ENCODE measurements at regions not wholly inside any gene's neighbourhood (a gene's known extent, or its start where the extent isn't known, plus 50 kb on each side); places are given as distances from the start of the nearest gene placed in this dataset.

DNA sequence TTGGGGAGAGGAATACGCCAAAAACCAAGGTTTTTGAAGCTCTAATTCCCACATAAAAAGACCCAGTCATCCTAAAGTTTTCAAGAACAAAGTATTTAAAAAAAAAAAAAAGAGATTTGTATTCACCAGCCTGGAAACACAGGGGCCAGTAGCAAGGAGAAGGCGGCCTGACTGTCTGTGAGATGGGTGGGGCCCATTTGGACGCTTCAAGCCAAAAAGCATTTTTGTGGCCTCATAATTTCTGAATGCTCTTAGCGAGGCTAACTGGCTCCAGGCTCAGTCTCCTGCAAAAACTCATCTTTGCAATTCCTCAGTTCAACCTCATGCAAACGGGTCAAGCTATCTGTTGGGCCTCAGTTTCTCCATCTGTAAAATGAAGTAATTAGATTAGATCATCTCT, 514.1 kb downstream of the MED13L start:
- Mint-ChIP-seq H3K27ac (no peak overlapping the region), H3K4me3 (no peak overlapping the region), H3K36me3 (no peaks in the 10 kb centered on the region), H3K4me1 (ENCODE audit: low read depth) (no peaks in the 10 kb centered on the region), H3K9me3 (no peaks in the 10 kb centered on the region), H3K27me3 (peaks cover 2% of the 10 kb centered on the region)
- CTCF ChIA-PET: no interaction called here
- intact Hi-C loops (cut with micrococcal nuclease): no loop called here
- POLR2A ChIA-PET: no interaction called here
- no peak for DNase-seq

DNA sequence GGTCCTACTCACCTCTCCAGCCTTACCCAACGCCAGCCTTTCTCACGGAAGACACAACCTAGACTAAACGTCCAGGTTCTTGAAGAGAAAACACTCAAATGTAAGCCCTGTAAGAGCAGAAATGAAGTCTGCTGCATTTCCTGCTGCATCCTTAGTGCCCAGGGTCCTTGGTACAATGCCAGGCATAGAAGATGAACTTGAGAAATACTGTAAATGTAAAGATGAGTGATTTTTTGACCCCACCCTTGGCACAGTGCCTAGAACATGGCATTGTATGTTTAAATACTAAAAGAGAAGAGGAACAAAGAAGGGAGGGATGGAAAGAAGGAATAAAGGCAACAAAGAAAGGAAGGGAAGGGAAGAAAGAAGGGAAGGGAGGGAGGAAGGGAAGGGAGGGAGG, 514.6 kb downstream of the MED13L start:
- Mint-ChIP-seq H3K9me3 (no peaks in the 10 kb centered on the region), H3K27me3 (peaks cover 4% of the 10 kb centered on the region), H3K27ac (no peak overlapping the region), H3K4me3 (no peak overlapping the region), H3K4me1 (ENCODE audit: low read depth) (no peaks in the 10 kb centered on the region), H3K36me3 (no peaks in the 10 kb centered on the region)
- ChIA-PET POLR2A (no interaction called here), CTCF (no interaction called here)
- DNase-seq: no peak
- intact Hi-C loops (cut with micrococcal nuclease): no loop called here

DNA sequence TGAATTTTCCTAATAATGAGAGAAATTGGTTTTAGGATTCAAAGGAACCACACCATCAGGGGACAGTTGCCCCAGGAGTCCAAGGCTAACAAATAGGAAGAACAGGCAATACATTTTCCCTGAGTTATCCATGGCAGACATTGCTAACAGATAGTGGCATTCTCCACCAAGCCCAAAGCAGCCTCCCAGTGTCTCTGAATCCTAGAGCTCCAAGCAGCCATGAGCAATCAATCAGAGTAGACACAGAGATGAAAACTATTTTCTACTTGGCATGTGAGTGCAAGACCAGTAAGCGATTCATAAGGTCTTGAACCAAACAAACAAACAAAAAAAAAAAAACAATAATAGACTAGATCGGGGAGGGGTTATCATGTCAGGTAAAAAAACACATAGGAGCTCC, 515.7 kb downstream of the MED13L start:
- Mint-ChIP-seq H3K4me3 (no peak overlapping the region), H3K4me1 (ENCODE audit: low read depth) (no peaks in the 10 kb centered on the region), H3K27me3 (peaks cover 4% of the 10 kb centered on the region), H3K27ac (no peak overlapping the region), H3K36me3 (no peaks in the 10 kb centered on the region), H3K9me3 (no peaks in the 10 kb centered on the region)
- intact Hi-C loops (cut with micrococcal nuclease): no loop called here
- ChIA-PET CTCF (no interaction called here), POLR2A (no interaction called here)
- no peak for DNase-seq

- Mint-ChIP-seq H3K27me3 (peaks cover 6% of the 10 kb centered on the region), H3K27ac (no peak overlapping the region)
Measured at GRCh38 chr12:115760231-115760630, 517.3 kb downstream of the MED13L start.

GRCh38 chr12:115758877-115759620, 518.4 kb downstream of the MED13L start:
- peaks cover 6% of the 10 kb centered on the region for H3K27me3 Mint-ChIP-seq
- no peak overlapping the region for H3K4me3 Mint-ChIP-seq
- H3K4me1 Mint-ChIP-seq (ENCODE audit: low read depth): no peaks in the 10 kb centered on the region
- no peak for DNase-seq
- CTCF ChIA-PET: no interaction called here
- intact Hi-C loops (cut with micrococcal nuclease): loop anchor here (10.0 kb wide), 1 partner anchor 1094 kb away; no protein-coding TSS in a partner anchor
- H3K27ac Mint-ChIP-seq: no peak overlapping the region
- POLR2A ChIA-PET: no interaction called here
- no peaks in the 10 kb centered on the region for H3K9me3 Mint-ChIP-seq
- H3K36me3 Mint-ChIP-seq: no peaks in the 10 kb centered on the region

More at GRCh38 chr12:115760231-115760630, 517.3 kb downstream of the MED13L start:
- Mint-ChIP-seq H3K4me1 (ENCODE audit: low read depth) (no peaks in the 10 kb centered on the region), H3K9me3 (no peaks in the 10 kb centered on the region), H3K4me3 (no peak overlapping the region), H3K36me3 (no peaks in the 10 kb centered on the region)
- POLR2A ChIA-PET: no interaction called here
- no peak for DNase-seq
- CTCF ChIA-PET: no interaction called here
- intact Hi-C loops (cut with micrococcal nuclease): no loop called here

- ChIA-PET POLR2A (no interaction called here), CTCF (no interaction called here)
- no peak overlapping the region for H3K27ac Mint-ChIP-seq
- no peak overlapping the region for H3K4me3 Mint-ChIP-seq
- no peak for DNase-seq
- peaks cover 6% of the 10 kb centered on the region for H3K27me3 Mint-ChIP-seq
- intact Hi-C loops (cut with micrococcal nuclease): loop anchor here (10.0 kb wide), 1 partner anchor 1093 kb away; no protein-coding TSS in a partner anchor
- H3K36me3 Mint-ChIP-seq: no peaks in the 10 kb centered on the region
- no peaks in the 10 kb centered on the region for H3K9me3 Mint-ChIP-seq
- no peaks in the 10 kb centered on the region for H3K4me1 Mint-ChIP-seq (ENCODE audit: low read depth)
Measured at GRCh38 chr12:115758183-115758582, 519.3 kb downstream of the MED13L start.

DNA sequence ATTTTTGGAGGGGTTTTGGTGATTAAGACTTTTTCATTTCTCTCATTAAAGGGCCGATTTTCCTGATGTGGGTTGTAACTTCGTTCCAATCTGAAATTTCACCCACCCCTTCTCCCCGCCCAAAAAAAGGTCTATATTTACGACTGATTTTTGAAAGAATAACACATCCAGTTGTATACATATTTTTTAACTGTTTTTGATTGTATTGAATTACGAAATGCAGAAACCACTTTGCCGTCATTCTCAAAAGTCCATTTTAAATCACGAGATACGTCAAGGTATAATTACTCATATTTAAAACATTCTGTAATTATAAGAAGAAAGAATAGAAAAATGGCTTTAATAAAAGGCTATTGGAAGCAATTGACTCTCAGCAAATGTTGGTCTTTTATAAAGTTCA, 520.7 kb downstream of the MED13L start:
- peaks cover 4% of the 10 kb centered on the region for H3K27me3 Mint-ChIP-seq
- H3K9me3 Mint-ChIP-seq: no peaks in the 10 kb centered on the region
- ChIA-PET CTCF (no interaction called here), POLR2A (no interaction called here)
- H3K4me3 Mint-ChIP-seq: no peak overlapping the region
- no peak for DNase-seq
- intact Hi-C loops (cut with micrococcal nuclease): loop anchor here (10.0 kb wide), 1 partner anchor 1092 kb away; no protein-coding TSS in a partner anchor
- H3K27ac Mint-ChIP-seq: no peak overlapping the region
- H3K36me3 Mint-ChIP-seq: no peaks in the 10 kb centered on the region
- no peaks in the 10 kb centered on the region for H3K4me1 Mint-ChIP-seq (ENCODE audit: low read depth)

DNA sequence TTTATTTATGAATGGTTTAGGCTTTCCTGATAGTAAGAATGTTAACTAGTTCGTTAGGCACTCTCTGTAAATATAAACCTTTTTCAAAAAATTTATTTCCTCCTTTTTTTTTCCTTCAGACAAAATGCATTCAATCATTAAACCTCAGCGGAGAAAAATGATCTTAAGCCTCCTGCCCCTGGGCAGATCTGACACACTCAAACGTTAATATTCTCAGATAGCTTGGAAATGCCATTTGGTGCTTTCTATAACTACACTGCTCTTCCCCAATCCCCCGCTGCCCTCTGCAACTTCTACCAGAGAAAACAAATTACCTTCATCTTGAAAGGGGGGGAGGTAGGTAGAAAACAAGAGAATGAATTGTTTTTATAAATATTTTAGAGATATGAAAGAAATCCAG, 521.2 kb downstream of the MED13L start:
- no peaks in the 10 kb centered on the region for H3K9me3 Mint-ChIP-seq

GRCh38 chr12:115755725-115756085, 521.8 kb downstream of the MED13L start:
- no peak overlapping the region for H3K4me3 Mint-ChIP-seq
- intact Hi-C loops (cut with micrococcal nuclease): loop anchor here (10.0 kb wide), 1 partner anchor 1091 kb away; no protein-coding TSS in a partner anchor
- no peaks in the 10 kb centered on the region for H3K9me3 Mint-ChIP-seq
- CTCF ChIA-PET: no interaction called here
- DNase-seq: no peak
- no peak overlapping the region for H3K27ac Mint-ChIP-seq
- peaks cover 4% of the 10 kb centered on the region for H3K27me3 Mint-ChIP-seq
- H3K4me1 Mint-ChIP-seq (ENCODE audit: low read depth): no peaks in the 10 kb centered on the region
- POLR2A ChIA-PET: no interaction called here
- no peaks in the 10 kb centered on the region for H3K36me3 Mint-ChIP-seq

More for the DNA sequence above, 521.2 kb downstream of the MED13L start:
- Mint-ChIP-seq H3K36me3 (no peaks in the 10 kb centered on the region), H3K27me3 (peaks cover 4% of the 10 kb centered on the region), H3K4me1 (ENCODE audit: low read depth) (no peaks in the 10 kb centered on the region), H3K4me3 (no peak overlapping the region), H3K27ac (no peak overlapping the region)
- ChIA-PET CTCF (no interaction called here), POLR2A (no interaction called here)
- no peak for DNase-seq
- intact Hi-C loops (cut with micrococcal nuclease): loop anchor here (10.0 kb wide), 1 partner anchor 1091 kb away; no protein-coding TSS in a partner anchor

DNA sequence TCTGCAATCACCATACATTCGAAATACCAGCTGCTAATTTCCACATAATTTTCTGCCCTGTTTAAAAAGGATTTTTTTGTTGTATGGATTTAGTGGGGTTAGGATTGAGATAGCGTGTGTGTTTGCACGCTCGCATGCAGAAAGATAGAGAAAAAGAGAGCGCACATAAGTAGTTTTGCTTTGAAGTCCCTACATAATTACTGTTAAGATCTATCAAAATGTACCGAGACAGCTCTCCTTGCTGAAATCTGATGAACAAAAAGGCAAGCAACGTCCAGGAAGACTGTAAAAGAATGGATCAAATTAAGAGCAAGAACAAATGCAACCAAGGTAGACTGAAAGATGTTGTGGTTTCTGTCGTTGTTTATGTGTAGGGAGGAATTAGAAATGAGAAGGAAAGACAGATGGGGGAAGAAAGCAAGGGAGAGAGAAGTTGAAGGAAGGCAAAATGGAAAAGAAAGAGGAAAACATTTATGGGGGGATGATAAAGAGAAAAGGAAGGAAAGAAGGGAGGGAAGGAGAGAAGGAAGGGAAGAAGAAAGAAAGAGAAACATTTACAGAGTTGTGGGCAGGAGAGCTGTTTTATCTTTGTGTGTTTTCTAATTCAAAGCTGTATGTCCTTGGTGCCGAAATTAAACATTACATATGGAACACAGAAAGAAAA, 522.3 kb downstream of the MED13L start:
- CTCF ChIA-PET: no interaction called here
- no peak for DNase-seq
- Mint-ChIP-seq H3K9me3 (no peaks in the 10 kb centered on the region), H3K4me3 (no peak overlapping the region), H3K4me1 (ENCODE audit: low read depth) (no peaks in the 10 kb centered on the region), H3K36me3 (no peaks in the 10 kb centered on the region), H3K27me3 (peaks cover 4% of the 10 kb centered on the region), H3K27ac (no peak overlapping the region)
- POLR2A ChIA-PET: no interaction called here
- intact Hi-C loops (cut with micrococcal nuclease): loop anchor here (10.0 kb wide), 1 partner anchor 1090 kb away; no protein-coding TSS in a partner anchor

DNA sequence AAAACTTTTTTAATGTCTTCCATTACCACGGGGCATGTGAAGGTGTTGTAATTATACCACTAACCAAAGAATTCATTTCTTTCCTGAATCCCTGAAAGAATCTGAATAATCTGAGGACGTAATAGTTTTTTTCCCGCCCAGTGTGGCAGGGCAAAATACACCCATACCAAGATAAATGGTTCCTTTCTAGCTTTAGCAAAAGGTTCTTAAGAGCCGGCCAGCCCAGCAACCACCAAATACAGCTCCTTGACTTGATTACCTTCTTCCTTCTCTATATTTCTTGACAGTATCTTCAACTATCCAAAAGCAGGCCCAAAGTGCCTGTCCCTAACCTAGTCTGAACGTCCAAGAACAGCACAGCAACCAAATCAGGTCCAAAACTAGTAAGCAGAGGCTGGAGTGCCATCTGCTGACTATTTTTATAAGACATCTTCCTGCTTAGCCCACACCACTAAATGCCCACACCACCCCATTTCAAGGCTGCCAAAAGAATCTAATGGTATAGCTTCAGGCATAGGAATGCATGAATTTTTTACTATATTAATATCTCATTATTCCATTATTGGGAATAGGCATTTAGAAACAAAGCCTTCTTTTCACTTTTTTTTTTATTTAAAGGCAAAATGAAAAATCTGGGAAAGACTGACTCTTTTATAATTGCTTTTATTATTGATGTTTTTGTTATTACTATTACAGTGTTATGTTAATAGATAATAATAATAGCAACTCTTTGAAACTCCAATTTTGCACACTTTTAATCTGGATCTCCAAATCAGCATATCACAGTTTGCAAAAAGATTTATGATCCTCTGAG, 524.4 kb downstream of the MED13L start:
- no peak overlapping the region for H3K4me3 Mint-ChIP-seq
- ChIA-PET POLR2A (no interaction called here), CTCF (no interaction called here)
- H3K4me1 Mint-ChIP-seq (ENCODE audit: low read depth): no peaks in the 10 kb centered on the region
- no peaks in the 10 kb centered on the region for H3K36me3 Mint-ChIP-seq
- H3K27me3 Mint-ChIP-seq: peaks cover 5% of the 10 kb centered on the region
- intact Hi-C loops (cut with micrococcal nuclease): loop anchor here (10.0 kb wide), 1 partner anchor 1088 kb away; no protein-coding TSS in a partner anchor
- no peak overlapping the region for H3K27ac Mint-ChIP-seq
- DNase-seq: no peak
- no peaks in the 10 kb centered on the region for H3K9me3 Mint-ChIP-seq

DNA sequence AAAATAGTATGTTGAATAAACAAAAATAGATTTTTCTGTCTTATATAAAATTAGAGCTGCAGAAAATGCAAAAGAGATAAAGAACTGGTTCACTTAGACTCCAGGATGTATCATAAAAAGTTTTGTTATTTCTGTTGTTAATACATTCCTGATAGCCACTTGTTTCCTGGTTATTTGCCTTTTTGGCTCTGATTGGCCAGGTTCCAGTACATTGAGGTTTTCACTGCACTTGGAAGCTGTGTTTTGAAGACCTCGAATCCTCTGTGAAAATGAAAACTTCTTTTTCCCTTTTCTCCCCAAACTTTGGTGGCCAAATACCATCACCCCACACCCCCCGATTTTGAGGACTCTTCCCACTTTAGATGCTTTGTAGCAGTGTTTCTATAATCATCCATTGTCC, 525.3 kb downstream of the MED13L start:
- Mint-ChIP-seq H3K4me3 (no peak overlapping the region), H3K27me3 (peaks cover 5% of the 10 kb centered on the region), H3K36me3 (no peaks in the 10 kb centered on the region), H3K4me1 (ENCODE audit: low read depth) (no peaks in the 10 kb centered on the region), H3K9me3 (no peaks in the 10 kb centered on the region), H3K27ac (no peak overlapping the region)
- DNase-seq: no peak
- CTCF ChIA-PET: no interaction called here
- intact Hi-C loops (cut with micrococcal nuclease): loop anchor here (10.0 kb wide), 1 partner anchor 1087 kb away; no protein-coding TSS in a partner anchor
- POLR2A ChIA-PET: no interaction called here
